Stimulated activated CD4-positive, alpha-beta T cell treated with anti-CD3 and anti-CD28 coated beads, Interleukin-12 subunit alpha, Interleukin-12 subunit beta, amount 100 ng/mL, for 48 hours (primary cell): ENCODE measurements at regions not wholly inside any gene's neighbourhood (a gene's known extent, or its start where the extent isn't known, plus 50 kb on each side); places are given as distances from the start of the nearest gene placed in this dataset.

Experiments used
- DNase-seq, 3 donors: peaks; one replicate each; pipeline ENCODE4 v3.0.0-alpha.2; 2020; ENCODE audit warnings: low read depth in 2 of 3, low spot score in 1 of 3

GRCh38 chr2:7701791-7702190 is 784.6 kb downstream of the RNF144A start:
- no peak for DNase-seq

- DNase-seq, result no peak
These were observed 785.8 kb downstream of the RNF144A start for GRCh38 chr2:7703048-7703447.

- no peak for DNase-seq
These were observed 786.4 kb downstream of the RNF144A start for GRCh38 chr2:7703543-7704144.

GRCh38 chr2:7704296-7704865 is 787.2 kb downstream of the RNF144A start:
- no peak for DNase-seq

GRCh38 chr2:7706791-7707190 is 789.6 kb downstream of the RNF144A start:
- DNase-seq, result no peak

- DNase-seq, result no peak
These were observed 790.5 kb downstream of the RNF144A start for GRCh38 chr2:7707723-7708122.

GRCh38 chr2:7709907-7710306 is 792.7 kb downstream of the RNF144A start:
- no peak for DNase-seq

- DNase-seq, result no peak
These were observed 794.0 kb downstream of the RNF144A start for GRCh38 chr2:7711167-7711566.

- no peak for DNase-seq
These were observed 802.7 kb downstream of the RNF144A start for GRCh38 chr2:7719876-7720275.

- DNase-seq, result no peak
These were observed 804.3 kb downstream of the RNF144A start for GRCh38 chr2:7721413-7721995.

GRCh38 chr2:7722212-7722910 is 805.1 kb downstream of the RNF144A start:
- no peak for DNase-seq

GRCh38 chr2:7724336-7724735 is 807.1 kb downstream of the RNF144A start:
- DNase-seq, result no peak

- DNase-seq, result no peak
These were observed 808.1 kb downstream of the RNF144A start for GRCh38 chr2:7725171-7725849.

GRCh38 chr2:7725850-7726242 is 808.6 kb downstream of the RNF144A start:
- DNase-seq, result no peak

GRCh38 chr2:7726989-7727388 is 809.8 kb downstream of the RNF144A start:
- no peak for DNase-seq

- DNase-seq, result no peak
These were observed 811.2 kb downstream of the RNF144A start for GRCh38 chr2:7728388-7728787.

GRCh38 chr2:7730449-7730848 is 813.2 kb downstream of the RNF144A start:
- DNase-seq, result peak in 1 of 3 donors; percentile 18

GRCh38 chr2:7730990-7731389 is 813.8 kb downstream of the RNF144A start:
- DNase-seq, result no peak

GRCh38 chr2:7732497-7732896 is 815.3 kb downstream of the RNF144A start:
- DNase-seq, result no peak

GRCh38 chr2:7736646-7737305 is 819.6 kb downstream of the RNF144A start:
- no peak for DNase-seq

GRCh38 chr2:7738596-7738995 is 821.4 kb downstream of the RNF144A start:
- DNase-seq, result no peak
